ENCODE measurements at regions not wholly inside any gene's neighbourhood (a gene's known extent, or its start where the extent isn't known, plus 50 kb on each side); places are given as distances from the start of the nearest gene placed in this dataset.
"Not testable (repeated sequence)": the region's sequence is repeated elsewhere in the genome, so short reads cannot be mapped to it uniquely, and the experiment has no call there.

- peak in 4 of 10 donors; percentile 6 to 84 (median 50) for DNase-seq
- intact Hi-C loops (cut with DNase I), result no loop called here
These were observed 165.0 kb downstream of the BRD1 start for GRCh38 chr22:49662681-49663080.

- intact Hi-C loops (cut with DNase I), result no loop called here
- DNase-seq, result peak in 4 of 10 donors; percentile 7 to 74 (median 55)
These were observed 166.6 kb downstream of the BRD1 start for GRCh38 chr22:49660794-49661781.

- intact Hi-C loops (cut with DNase I), result no loop called here
- peak in 4 of 10 donors; percentile 4 to 67 (median 40) for DNase-seq
These were observed 167.4 kb downstream of the BRD1 start for GRCh38 chr22:49660321-49660720.

GRCh38 chr22:49659924-49660315, 167.8 kb downstream of the BRD1 start:
- peak in 3 of 10 donors; percentile 30 to 67 (median 64) for DNase-seq
- intact Hi-C loops (cut with DNase I), result no loop called here

GRCh38 chr22:49659281-49659923, 168.3 kb downstream of the BRD1 start:
- DNase-seq, result peak in 4 of 10 donors; percentile 3 to 77 (median 60)

GRCh38 chr22:49658902-49659280, 168.8 kb downstream of the BRD1 start:
- peak in 2 of 10 donors; percentile 5 to 49 for DNase-seq
- intact Hi-C loops (cut with DNase I), result no loop called here

More at GRCh38 chr22:49659281-49659923, 168.3 kb downstream of the BRD1 start:
- intact Hi-C loops (cut with DNase I), result no loop called here

- DNase-seq, result peak in 2 of 10 donors; percentile 28 to 78
- intact Hi-C loops (cut with DNase I), result no loop called here
These were observed 169.6 kb downstream of the BRD1 start for GRCh38 chr22:49657974-49658590.

- intact Hi-C loops (cut with DNase I), result no loop called here
- DNase-seq, result peak in 4 of 10 donors; percentile 7 to 77 (median 59)
These were observed 170.2 kb downstream of the BRD1 start for GRCh38 chr22:49657275-49657973.

- DNase-seq, result peak in 4 of 10 donors; percentile 3 to 82 (median 74)
- intact Hi-C loops (cut with DNase I), result not testable (repeated sequence)
These were observed 170.8 kb downstream of the BRD1 start for GRCh38 chr22:49656883-49657274.

GRCh38 chr22:49656291-49656851, 171.3 kb downstream of the BRD1 start:
- DNase-seq, result peak in 4 of 10 donors; percentile 4 to 77 (median 64)
- intact Hi-C loops (cut with DNase I), result no loop called here

- DNase-seq, result peak in 3 of 10 donors; percentile 49 to 60 (median 55)
- intact Hi-C loops (cut with DNase I), result no loop called here
These were observed 172.4 kb downstream of the BRD1 start for GRCh38 chr22:49655168-49655812.

GRCh38 chr22:49650336-49651241, 177.1 kb downstream of the BRD1 start:
- intact Hi-C loops (cut with DNase I), result no loop called here
- peak in 4 of 10 donors; percentile 22 to 77 (median 56) for DNase-seq

- intact Hi-C loops (cut with DNase I), result no loop called here
- peak in 4 of 10 donors; percentile 20 to 70 (median 52) for DNase-seq
These were observed 178.3 kb downstream of the BRD1 start for GRCh38 chr22:49649166-49650068.

GRCh38 chr22:49648053-49648452, 179.6 kb downstream of the BRD1 start:
- intact Hi-C loops (cut with DNase I), result no loop called here
- peak in 2 of 10 donors; percentile 70 to 78 for DNase-seq

- peak in 2 of 10 donors; percentile 35 to 51 for DNase-seq
- intact Hi-C loops (cut with DNase I), result no loop called here
These were observed 180.0 kb downstream of the BRD1 start for GRCh38 chr22:49647627-49648026.

- intact Hi-C loops (cut with DNase I), result no loop called here
- DNase-seq, result peak in 3 of 10 donors; percentile 44 to 65 (median 55)
These were observed 180.8 kb downstream of the BRD1 start for GRCh38 chr22:49646876-49647275.

Measured in posterior cingulate gyrus (tissue), 11 donors.